ENCODE measurements at regions not wholly inside any gene's neighbourhood (a gene's known extent, or its start where the extent isn't known, plus 50 kb on each side); places are given as distances from the start of the nearest gene placed in this dataset.

- Mint-ChIP-seq H3K9me3 (no peaks in the 10 kb centered on the region), H3K4me1 (no peaks in the 10 kb centered on the region), H3K4me3 (no peak overlapping the region), H3K36me3 (no peaks in the 10 kb centered on the region), H3K27me3 (ENCODE audit: low read depth) (peaks cover 29% of the 10 kb centered on the region), H3K27ac (no peak overlapping the region)
- TF ChIP-seq CTCF (IDR thresholded peaks at IDR 0.05; ENCODE audit: unreplicated experiment): no peak
- DNase-seq (ENCODE audit: low spot score in 2 of 2, unreplicated experiment in 2 of 2): no peak
Observed at GRCh38 chr15:61634837-61635236, 405.7 kb upstream of the RORA start.

- Mint-ChIP-seq H3K4me1 (no peaks in the 10 kb centered on the region), H3K4me3 (no peak overlapping the region), H3K36me3 (no peaks in the 10 kb centered on the region), H3K27me3 (ENCODE audit: low read depth) (peaks cover 26% of the 10 kb centered on the region), H3K9me3 (no peaks in the 10 kb centered on the region), H3K27ac (no peak overlapping the region)
- DNase-seq (ENCODE audit: low spot score in 2 of 2, unreplicated experiment in 2 of 2): no peak
- TF ChIP-seq CTCF (IDR thresholded peaks at IDR 0.05; ENCODE audit: unreplicated experiment): no peak
Observed at GRCh38 chr15:61633951-61634350, 404.8 kb upstream of the RORA start.

GRCh38 chr15:61629269-61629668 is 400.2 kb upstream of the RORA start:
- Mint-ChIP-seq H3K36me3 (no peaks in the 10 kb centered on the region), H3K4me3 (no peak overlapping the region), H3K9me3 (no peaks in the 10 kb centered on the region), H3K27me3 (ENCODE audit: low read depth) (peaks cover 33% of the 10 kb centered on the region), H3K4me1 (no peaks in the 10 kb centered on the region), H3K27ac (no peak overlapping the region)
- no peak for DNase-seq (ENCODE audit: low spot score in 2 of 2, unreplicated experiment in 2 of 2)
- TF ChIP-seq CTCF (IDR thresholded peaks at IDR 0.05; ENCODE audit: unreplicated experiment): no peak

GRCh38 chr15:61624950-61625349 is 395.8 kb upstream of the RORA start:
- Mint-ChIP-seq H3K4me1 (no peaks in the 10 kb centered on the region), H3K4me3 (no peak overlapping the region), H3K9me3 (no peaks in the 10 kb centered on the region), H3K27me3 (ENCODE audit: low read depth) (peaks cover 17% of the 10 kb centered on the region), H3K36me3 (no peaks in the 10 kb centered on the region), H3K27ac (no peak overlapping the region)
- no peak for TF ChIP-seq CTCF (IDR thresholded peaks at IDR 0.05; ENCODE audit: unreplicated experiment)
- DNase-seq (ENCODE audit: low spot score in 2 of 2, unreplicated experiment in 2 of 2): no peak

- Mint-ChIP-seq H3K9me3 (peaks cover under 1% of the 10 kb centered on the region), H3K27me3 (ENCODE audit: low read depth) (peaks cover 16% of the 10 kb centered on the region), H3K4me1 (no peaks in the 10 kb centered on the region), H3K27ac (no peak overlapping the region), H3K4me3 (no peak overlapping the region), H3K36me3 (no peaks in the 10 kb centered on the region)
- no peak for DNase-seq (ENCODE audit: low spot score in 2 of 2, unreplicated experiment in 2 of 2)
- no peak for TF ChIP-seq CTCF (IDR thresholded peaks at IDR 0.05; ENCODE audit: unreplicated experiment)
Observed at GRCh38 chr15:61623746-61624145, 394.6 kb upstream of the RORA start.

- H3K36me3 Mint-ChIP-seq: no peaks in the 10 kb centered on the region
- no peak overlapping the region for H3K4me3 Mint-ChIP-seq
- no peak overlapping the region for H3K27ac Mint-ChIP-seq
- no peak for DNase-seq (ENCODE audit: low spot score in 2 of 2, unreplicated experiment in 2 of 2)
- H3K4me1 Mint-ChIP-seq: no peaks in the 10 kb centered on the region
- no peak for TF ChIP-seq CTCF (IDR thresholded peaks at IDR 0.05; ENCODE audit: unreplicated experiment)
- peaks cover 17% of the 10 kb centered on the region for H3K9me3 Mint-ChIP-seq
- peaks cover 11% of the 10 kb centered on the region for H3K27me3 Mint-ChIP-seq (ENCODE audit: low read depth)
Observed at GRCh38 chr15:61621865-61622264, 392.8 kb upstream of the RORA start.

All from mesothelial cell of epicardium (in vitro differentiated cells).